ENCODE measurements at regions not wholly inside any gene's neighbourhood (a gene's known extent, or its start where the extent isn't known, plus 50 kb on each side); places are given as distances from the start of the nearest gene placed in this dataset.

GRCh38 chr18:67597759-67598158 lies 81.2 kb upstream of the DSEL start:
- intact Hi-C loops (cut with DNase I): no loop called here
- DNase-seq (ENCODE audit: low spot score): no peak

DNA sequence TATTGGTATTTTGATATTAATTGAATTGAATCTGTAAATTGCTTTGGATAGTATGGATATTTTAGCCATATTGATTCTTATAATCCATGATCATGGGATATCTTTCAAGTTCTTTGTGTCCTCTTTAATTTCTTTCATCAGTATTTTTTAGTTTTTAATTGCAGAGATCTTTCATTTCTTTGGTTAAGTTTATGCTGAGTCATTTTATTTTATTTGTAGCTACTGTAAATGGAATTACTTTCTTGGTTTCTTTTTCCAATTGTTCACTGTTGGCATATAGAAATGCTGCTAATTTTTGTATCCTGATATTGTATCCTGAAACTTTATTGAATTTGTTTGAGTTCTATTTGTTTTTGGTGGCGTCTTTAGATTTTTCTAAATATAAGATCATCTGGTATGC lies 79.5 kb upstream of the DSEL start:
- DNase-seq (ENCODE audit: low spot score): no peak
- intact Hi-C loops (cut with DNase I): no loop called here

- intact Hi-C loops (cut with DNase I): no loop called here
Measured at GRCh38 chr18:67590571-67591141, 74.1 kb upstream of the DSEL start.

GRCh38 chr18:67589325-67589724 lies 72.8 kb upstream of the DSEL start:
- DNase-seq (ENCODE audit: low spot score): no peak
- intact Hi-C loops (cut with DNase I): no loop called here

More at GRCh38 chr18:67590571-67591141, 74.1 kb upstream of the DSEL start:
- no peak for DNase-seq (ENCODE audit: low spot score)

DNA sequence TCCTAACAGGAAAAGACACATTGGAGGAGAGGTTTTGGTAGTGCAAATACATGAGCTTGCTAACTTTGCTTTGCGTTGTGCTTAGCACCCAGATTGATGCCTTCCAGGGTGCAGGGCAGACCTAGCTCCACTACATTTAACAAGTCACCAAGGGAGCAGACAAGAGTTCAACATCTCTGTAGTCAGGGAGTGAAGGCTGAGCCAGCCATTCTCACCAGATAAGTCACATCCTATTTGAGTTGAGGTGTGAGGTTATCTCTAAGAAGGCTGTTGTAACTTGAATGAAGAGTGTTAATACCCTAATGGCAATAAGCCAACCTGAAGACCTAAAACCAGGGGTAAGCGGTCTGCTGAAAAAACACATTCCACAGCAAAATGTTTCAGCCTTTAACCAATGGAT lies 69.6 kb upstream of the DSEL start:
- intact Hi-C loops (cut with DNase I): no loop called here
- DNase-seq (ENCODE audit: low spot score): no peak

- no peak for DNase-seq (ENCODE audit: low spot score)
- intact Hi-C loops (cut with DNase I): no loop called here
Measured at GRCh38 chr18:67583621-67584020, 67.1 kb upstream of the DSEL start.

DNA sequence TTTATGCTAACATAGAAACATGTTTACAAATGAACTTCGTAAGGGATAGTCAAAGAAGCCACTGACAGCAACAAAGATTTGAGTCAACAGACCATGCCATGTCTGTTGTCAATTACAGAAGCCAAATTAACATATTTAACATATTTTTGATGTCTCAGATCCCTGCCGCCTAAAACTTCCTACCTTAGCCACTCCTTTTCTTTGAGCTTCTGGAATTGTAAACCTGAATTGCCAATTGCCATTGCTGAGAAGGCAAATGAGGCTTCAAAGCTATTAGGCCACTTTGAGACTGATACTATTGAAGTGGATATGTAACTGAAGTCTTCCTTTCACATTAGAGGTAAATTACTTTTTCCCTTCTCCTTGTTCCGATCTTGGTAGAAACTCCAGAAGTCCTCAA lies 66.0 kb upstream of the DSEL start:
- intact Hi-C loops (cut with DNase I): no loop called here
- DNase-seq (ENCODE audit: low spot score): no peak

- intact Hi-C loops (cut with DNase I): no loop called here
Measured at GRCh38 chr18:67581178-67581577, 64.7 kb upstream of the DSEL start.

DNA sequence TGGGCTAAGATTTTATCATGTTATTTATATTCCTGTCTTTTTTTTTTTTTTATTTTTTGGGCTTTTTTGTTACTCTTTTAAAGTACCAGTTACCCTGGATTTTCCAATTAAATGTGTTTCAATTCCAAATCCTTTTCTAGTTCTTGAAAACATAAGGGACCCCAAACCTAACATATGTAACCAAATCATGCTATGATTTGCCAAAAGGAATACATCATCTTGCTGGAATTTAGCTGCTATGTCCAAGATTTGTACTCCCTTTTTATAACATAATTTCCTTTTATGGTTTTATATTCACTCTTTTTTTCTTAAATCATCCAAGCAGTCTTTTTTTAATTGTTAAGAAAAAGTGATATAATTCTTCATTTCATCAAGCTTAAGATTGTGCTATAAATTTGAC lies 60.9 kb upstream of the DSEL start:
- intact Hi-C loops (cut with DNase I): no loop called here
- no peak for DNase-seq (ENCODE audit: low spot score)

More at GRCh38 chr18:67581178-67581577, 64.7 kb upstream of the DSEL start:
- no peak for DNase-seq (ENCODE audit: low spot score)

- DNase-seq (ENCODE audit: low spot score): no peak
- intact Hi-C loops (cut with DNase I): no loop called here
Measured at GRCh38 chr18:67574749-67575148, 58.2 kb upstream of the DSEL start.

DNA sequence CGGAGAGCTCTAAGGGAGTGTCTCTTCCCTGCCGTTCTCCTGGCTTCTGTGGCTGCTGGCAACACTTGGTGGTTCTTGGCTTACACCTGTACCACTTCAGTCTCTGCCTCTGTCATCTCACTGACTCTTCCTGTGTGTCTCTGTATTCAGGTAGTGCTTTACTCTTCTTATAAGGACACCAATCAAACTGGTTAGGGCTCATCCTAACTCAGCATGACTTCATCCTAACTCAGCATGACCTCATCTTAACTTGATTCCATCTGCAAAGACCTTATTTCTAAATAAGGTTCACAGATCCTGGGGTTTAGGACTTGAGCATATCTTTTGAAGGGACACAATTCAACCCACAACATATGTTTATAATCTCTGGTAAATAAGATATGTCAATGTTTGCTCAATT lies 51.6 kb upstream of the DSEL start:
- no peak for DNase-seq (ENCODE audit: low spot score)
- intact Hi-C loops (cut with DNase I): no loop called here
